Endothelial cell (in vitro differentiated cells): ENCODE measurements at regions not wholly inside any gene's neighbourhood (a gene's known extent, or its start where the extent isn't known, plus 50 kb on each side); places are given as distances from the start of the nearest gene placed in this dataset.
"Not testable (repeated sequence)": the region's sequence is repeated elsewhere in the genome, so short reads cannot be mapped to it uniquely, and the experiment has no call there.

Source experiments
- DNase-seq: peaks from one replicate; pipeline ENCODE4 v3.0.0; 2021; ENCODE audit warnings: low spot score
- H3K27ac Mint-ChIP-seq: one replicate; pipeline ENCODE4 v1.8.0; 2021; ENCODE audit warnings: mixed read lengths, inconsistent platforms; ENCODE audit not compliant: unreplicated experiment
- H3K27me3 Mint-ChIP-seq: one replicate; pipeline ENCODE4 v1.8.0; 2021; ENCODE audit warnings: mild to moderate bottlenecking, moderate library complexity, mixed read lengths, inconsistent platforms; ENCODE audit not compliant: unreplicated experiment
- H3K36me3 Mint-ChIP-seq: one replicate; pipeline ENCODE4 v1.8.0; 2021; ENCODE audit warnings: mild to moderate bottlenecking, low read depth, mixed read lengths, inconsistent platforms; ENCODE audit not compliant: unreplicated experiment
- H3K4me1 Mint-ChIP-seq: one replicate; pipeline ENCODE4 v1.8.0; 2021; ENCODE audit warnings: mild to moderate bottlenecking, mixed read lengths, inconsistent platforms; ENCODE audit not compliant: unreplicated experiment
- H3K4me3 Mint-ChIP-seq: one replicate; pipeline ENCODE4 v1.8.0; 2021; ENCODE audit warnings: mild to moderate bottlenecking, mixed read lengths, inconsistent platforms; ENCODE audit not compliant: unreplicated experiment
- H3K9me3 Mint-ChIP-seq: one replicate; pipeline ENCODE4 v1.8.0; 2021; ENCODE audit warnings: mixed read lengths, inconsistent platforms; ENCODE audit not compliant: unreplicated experiment
- CTCF ChIP-seq: fragments of 200-600 bp; sonication (generic); IDR thresholded peaks from one replicate; pipeline ENCODE4 v1.5.0; 2021; ENCODE audit warnings: antibody characterized with exemption; ENCODE audit not compliant: unreplicated experiment

GRCh38 chr6:40666530-40666929 is 79.4 kb upstream of the LRFN2 start:
- Mint-ChIP-seq H3K36me3 (peaks cover 15% of the 10 kb centered on the region), H3K27me3 (peaks cover 4% of the 10 kb centered on the region), H3K4me3 (no peak overlapping the region), H3K27ac (no peak overlapping the region), H3K4me1 (no peaks in the 10 kb centered on the region), H3K9me3 (no peaks in the 10 kb centered on the region)
- no peak for DNase-seq
- TF ChIP-seq CTCF: no peak

- Mint-ChIP-seq H3K4me3 (no peak overlapping the region), H3K9me3 (no peaks in the 10 kb centered on the region), H3K27ac (no peak overlapping the region), H3K36me3 (peaks cover 15% of the 10 kb centered on the region), H3K4me1 (peaks cover 20% of the 10 kb centered on the region), H3K27me3 (peaks cover 7% of the 10 kb centered on the region)
- no peak for TF ChIP-seq CTCF
- no peak for DNase-seq
Observed at GRCh38 chr6:40661726-40662125, 74.6 kb upstream of the LRFN2 start.

GRCh38 chr6:40656772-40657171 is 69.6 kb upstream of the LRFN2 start:
- H3K9me3 Mint-ChIP-seq, H3K36me3 Mint-ChIP-seq, H3K4me3 Mint-ChIP-seq, H3K27me3 Mint-ChIP-seq, H3K27ac Mint-ChIP-seq, DNase-seq: not testable (repeated sequence)
- peaks cover 20% of the 10 kb centered on the region for H3K4me1 Mint-ChIP-seq

- Mint-ChIP-seq H3K36me3 (no peaks in the 10 kb centered on the region), H3K9me3 (no peaks in the 10 kb centered on the region), H3K4me3 (no peak overlapping the region), H3K27me3 (no peaks in the 10 kb centered on the region), H3K27ac (no peak overlapping the region), H3K4me1 (peaks cover 18% of the 10 kb centered on the region)
- DNase-seq: no peak
- no peak for TF ChIP-seq CTCF
Observed at GRCh38 chr6:40654828-40655227, 67.7 kb upstream of the LRFN2 start.

- Mint-ChIP-seq H3K36me3 (no peaks in the 10 kb centered on the region), H3K27me3 (peaks cover 3% of the 10 kb centered on the region), H3K27ac (no peak overlapping the region), H3K4me3 (no peak overlapping the region), H3K4me1 (peaks cover 29% of the 10 kb centered on the region), H3K9me3 (no peaks in the 10 kb centered on the region)
- no peak for TF ChIP-seq CTCF
- no peak for DNase-seq
Observed at GRCh38 chr6:40645043-40645442, 57.9 kb upstream of the LRFN2 start.

- Mint-ChIP-seq H3K9me3 (no peaks in the 10 kb centered on the region), H3K4me3 (no peak overlapping the region), H3K27me3 (peaks cover 3% of the 10 kb centered on the region), H3K4me1 (peaks cover 12% of the 10 kb centered on the region), H3K36me3 (no peaks in the 10 kb centered on the region), H3K27ac (no peak overlapping the region)
- no peak for TF ChIP-seq CTCF
- DNase-seq: no peak
Observed at GRCh38 chr6:40642837-40643236, 55.7 kb upstream of the LRFN2 start.
